ENCODE measurements at regions not wholly inside any gene's neighbourhood (a gene's known extent, or its start where the extent isn't known, plus 50 kb on each side); places are given as distances from the start of the nearest gene placed in this dataset.

- no peaks in the 10 kb centered on the region for H3K4me1 ChIP-seq (ENCODE audit: low read length)
- DNase-seq = no peak
- H3K36me3 ChIP-seq (ENCODE audit: insufficient read depth, low read length) = no peaks in the 10 kb centered on the region
- H3K9ac ChIP-seq (ENCODE audit: low read length) = no peak overlapping the region
- H3K79me2 ChIP-seq (ENCODE audit: low read length) = no peaks in the 10 kb centered on the region
- H3K27ac ChIP-seq (ENCODE audit: low read length) = no peak overlapping the region
- H3K9me3 ChIP-seq (ENCODE audit: low read length) = no peaks in the 10 kb centered on the region
- H2AFZ ChIP-seq (ENCODE audit: low read length) = no peak overlapping the region
- no peak overlapping the region for H3K4me3 ChIP-seq (ENCODE audit: low read length)
- no peaks in the 10 kb centered on the region for H4K20me1 ChIP-seq (ENCODE audit: insufficient read depth, low read depth, low read length)
- no peaks in the 10 kb centered on the region for H3K27me3 ChIP-seq (ENCODE audit: low read length)
- H3K4me2 ChIP-seq (ENCODE audit: low read depth, low read length, poor library complexity, severe bottlenecking) = no peak overlapping the region
- no peaks in the 10 kb centered on the region for H3K9me2 ChIP-seq (replicated peaks; ENCODE audit: insufficient read depth, low read length)
These were observed 57.5 kb downstream of the RPL27A start for GRCh38 chr11:8740129-8740528.

- no peak overlapping the region for H2AFZ ChIP-seq (ENCODE audit: low read length)
- H3K4me3 ChIP-seq (ENCODE audit: low read length) = no peak overlapping the region
- H3K27me3 ChIP-seq (ENCODE audit: low read length) = no peaks in the 10 kb centered on the region
- H3K36me3 ChIP-seq (ENCODE audit: insufficient read depth, low read length) = no peaks in the 10 kb centered on the region
- DNase-seq = no peak
- no peak overlapping the region for H3K9ac ChIP-seq (ENCODE audit: low read length)
- no peaks in the 10 kb centered on the region for H3K79me2 ChIP-seq (ENCODE audit: low read length)
- H3K9me3 ChIP-seq (ENCODE audit: low read length) = no peaks in the 10 kb centered on the region
- no peak overlapping the region for H3K27ac ChIP-seq (ENCODE audit: low read length)
- no peaks in the 10 kb centered on the region for H4K20me1 ChIP-seq (ENCODE audit: insufficient read depth, low read depth, low read length)
- H3K4me1 ChIP-seq (ENCODE audit: low read length) = peaks cover 12% of the 10 kb centered on the region
- H3K4me2 ChIP-seq (ENCODE audit: low read depth, low read length, poor library complexity, severe bottlenecking) = no peak overlapping the region
- H3K9me2 ChIP-seq (replicated peaks; ENCODE audit: insufficient read depth, low read length) = no peaks in the 10 kb centered on the region
These were observed 61.8 kb downstream of the RPL27A start for GRCh38 chr11:8744423-8744822.

GRCh38 chr11:8745431-8746253 lies 63.0 kb downstream of the RPL27A start:
- no peaks in the 10 kb centered on the region for H3K27me3 ChIP-seq (ENCODE audit: low read length)
- H3K9me3 ChIP-seq (ENCODE audit: low read length) = no peaks in the 10 kb centered on the region
- no peaks in the 10 kb centered on the region for H4K20me1 ChIP-seq (ENCODE audit: insufficient read depth, low read depth, low read length)
- DNase-seq = no peak
- no peak overlapping the region for H3K4me2 ChIP-seq (ENCODE audit: low read depth, low read length, poor library complexity, severe bottlenecking)
- H2AFZ ChIP-seq (ENCODE audit: low read length) = 0 out of 2 replicates have a peak overlapping the region, but pooled peaks have one; percentile 12
- H3K27ac ChIP-seq (ENCODE audit: low read length) = no peak overlapping the region
- H3K4me3 ChIP-seq (ENCODE audit: low read length) = no peak overlapping the region
- peaks cover 12% of the 10 kb centered on the region for H3K4me1 ChIP-seq (ENCODE audit: low read length)
- no peaks in the 10 kb centered on the region for H3K79me2 ChIP-seq (ENCODE audit: low read length)
- no peak overlapping the region for H3K9ac ChIP-seq (ENCODE audit: low read length)
- H3K9me2 ChIP-seq (replicated peaks; ENCODE audit: insufficient read depth, low read length) = no peaks in the 10 kb centered on the region
- no peaks in the 10 kb centered on the region for H3K36me3 ChIP-seq (ENCODE audit: insufficient read depth, low read length)

- H3K4me2 ChIP-seq (ENCODE audit: low read depth, low read length, poor library complexity, severe bottlenecking) = no peak overlapping the region
These were observed 63.9 kb downstream of the RPL27A start for GRCh38 chr11:8746331-8746974.

GRCh38 chr11:8747173-8747572 lies 64.6 kb downstream of the RPL27A start:
- Histone ChIP-seq H3K27me3 (ENCODE audit: low read length) (no peaks in the 10 kb centered on the region), H3K27ac (ENCODE audit: low read length) (no peak overlapping the region), H3K9ac (ENCODE audit: low read length) (no peak overlapping the region), H3K4me3 (ENCODE audit: low read length) (no peak overlapping the region), H3K9me2 (replicated peaks; ENCODE audit: insufficient read depth, low read length) (no peaks in the 10 kb centered on the region), H3K36me3 (ENCODE audit: insufficient read depth, low read length) (no peaks in the 10 kb centered on the region), H3K9me3 (ENCODE audit: low read length) (no peaks in the 10 kb centered on the region), H2AFZ (ENCODE audit: low read length) (no peak overlapping the region), H3K79me2 (ENCODE audit: low read length) (no peaks in the 10 kb centered on the region), H3K4me2 (ENCODE audit: low read depth, low read length, poor library complexity, severe bottlenecking) (no peak overlapping the region), H4K20me1 (ENCODE audit: insufficient read depth, low read depth, low read length) (no peaks in the 10 kb centered on the region), H3K4me1 (ENCODE audit: low read length) (peaks cover 12% of the 10 kb centered on the region)
- no peak for DNase-seq

More at GRCh38 chr11:8746331-8746974, 63.9 kb downstream of the RPL27A start:
- Histone ChIP-seq H3K9me3 (ENCODE audit: low read length) (no peaks in the 10 kb centered on the region), H3K79me2 (ENCODE audit: low read length) (no peaks in the 10 kb centered on the region), H3K4me1 (ENCODE audit: low read length) (peaks cover 12% of the 10 kb centered on the region), H3K27me3 (ENCODE audit: low read length) (no peaks in the 10 kb centered on the region), H4K20me1 (ENCODE audit: insufficient read depth, low read depth, low read length) (no peaks in the 10 kb centered on the region), H3K36me3 (ENCODE audit: insufficient read depth, low read length) (no peaks in the 10 kb centered on the region), H3K9me2 (replicated peaks; ENCODE audit: insufficient read depth, low read length) (no peaks in the 10 kb centered on the region), H2AFZ (ENCODE audit: low read length) (no peak overlapping the region), H3K9ac (ENCODE audit: low read length) (no peak overlapping the region), H3K27ac (ENCODE audit: low read length) (no peak overlapping the region), H3K4me3 (ENCODE audit: low read length) (no peak overlapping the region)
- DNase-seq = no peak

- Histone ChIP-seq H3K36me3 (ENCODE audit: insufficient read depth, low read length) (no peaks in the 10 kb centered on the region), H3K9me2 (replicated peaks; ENCODE audit: insufficient read depth, low read length) (no peaks in the 10 kb centered on the region), H3K9ac (ENCODE audit: low read length) (no peak overlapping the region)
These were observed 65.7 kb downstream of the RPL27A start for GRCh38 chr11:8748317-8748716.

GRCh38 chr11:8749202-8749601 lies 66.6 kb downstream of the RPL27A start:
- DNase-seq = no peak
- Histone ChIP-seq H3K4me2 (ENCODE audit: low read depth, low read length, poor library complexity, severe bottlenecking) (no peak overlapping the region), H3K9ac (ENCODE audit: low read length) (no peak overlapping the region), H3K9me2 (replicated peaks; ENCODE audit: insufficient read depth, low read length) (no peaks in the 10 kb centered on the region), H3K27me3 (ENCODE audit: low read length) (no peaks in the 10 kb centered on the region), H3K9me3 (ENCODE audit: low read length) (no peaks in the 10 kb centered on the region), H3K79me2 (ENCODE audit: low read length) (no peaks in the 10 kb centered on the region), H3K4me3 (ENCODE audit: low read length) (no peak overlapping the region), H3K4me1 (ENCODE audit: low read length) (peaks cover 12% of the 10 kb centered on the region), H4K20me1 (ENCODE audit: insufficient read depth, low read depth, low read length) (no peaks in the 10 kb centered on the region), H3K27ac (ENCODE audit: low read length) (no peak overlapping the region), H3K36me3 (ENCODE audit: insufficient read depth, low read length) (no peaks in the 10 kb centered on the region), H2AFZ (ENCODE audit: low read length) (no peak overlapping the region)

More at GRCh38 chr11:8748317-8748716, 65.7 kb downstream of the RPL27A start:
- Histone ChIP-seq H3K9me3 (ENCODE audit: low read length) (no peaks in the 10 kb centered on the region), H3K27me3 (ENCODE audit: low read length) (no peaks in the 10 kb centered on the region), H3K27ac (ENCODE audit: low read length) (no peak overlapping the region), H2AFZ (ENCODE audit: low read length) (no peak overlapping the region), H3K4me3 (ENCODE audit: low read length) (no peak overlapping the region), H3K4me1 (ENCODE audit: low read length) (peaks cover 12% of the 10 kb centered on the region), H4K20me1 (ENCODE audit: insufficient read depth, low read depth, low read length) (no peaks in the 10 kb centered on the region), H3K4me2 (ENCODE audit: low read depth, low read length, poor library complexity, severe bottlenecking) (no peak overlapping the region), H3K79me2 (ENCODE audit: low read length) (no peaks in the 10 kb centered on the region)
- no peak for DNase-seq

GRCh38 chr11:8754241-8754640 lies 71.6 kb downstream of the RPL27A start:
- Histone ChIP-seq H3K9ac (ENCODE audit: low read length) (no peak overlapping the region), H3K79me2 (ENCODE audit: low read length) (no peaks in the 10 kb centered on the region), H3K4me1 (ENCODE audit: low read length) (no peaks in the 10 kb centered on the region)

More at GRCh38 chr11:8754241-8754640, 71.6 kb downstream of the RPL27A start:
- H3K9me3 ChIP-seq (ENCODE audit: low read length) = no peaks in the 10 kb centered on the region
- H3K27ac ChIP-seq (ENCODE audit: low read length) = no peak overlapping the region
- no peak for DNase-seq
- H3K4me3 ChIP-seq (ENCODE audit: low read length) = no peak overlapping the region
- H3K9me2 ChIP-seq (replicated peaks; ENCODE audit: insufficient read depth, low read length) = no peaks in the 10 kb centered on the region
- no peaks in the 10 kb centered on the region for H4K20me1 ChIP-seq (ENCODE audit: insufficient read depth, low read depth, low read length)
- H3K27me3 ChIP-seq (ENCODE audit: low read length) = no peaks in the 10 kb centered on the region
- H2AFZ ChIP-seq (ENCODE audit: low read length) = no peak overlapping the region
- no peak overlapping the region for H3K4me2 ChIP-seq (ENCODE audit: low read depth, low read length, poor library complexity, severe bottlenecking)
- no peaks in the 10 kb centered on the region for H3K36me3 ChIP-seq (ENCODE audit: insufficient read depth, low read length)
